WTC11 (cell line): ENCODE measurements at regions not wholly inside any gene's neighbourhood (a gene's known extent, or its start where the extent isn't known, plus 50 kb on each side); places are given as distances from the start of the nearest gene placed in this dataset.

Source experiments
- AR ChIP-seq: fragments of 250-450 bp; sonication (Bioruptor Pico); IDR thresholded peaks from 2 replicates; pipeline ENCODE4 v1.9.0; 2021; ENCODE audit warnings: mild to moderate bottlenecking
- ELF4 ChIP-seq: sonication (generic); formaldehyde crosslinking; IDR thresholded peaks from 2 replicates; pipeline ENCODE4 v1.8.1; 2022; ENCODE audit warnings: low read depth, mild to moderate bottlenecking, moderate library complexity, missing genetic modification reagents
- ESRRA ChIP-seq: sonication (generic); formaldehyde crosslinking; IDR thresholded peaks from 2 replicates; pipeline ENCODE4 v1.8.1; 2022; ENCODE audit warnings: mild to moderate bottlenecking, missing genetic modification reagents, borderline replicate concordance
- FOXP1 ChIP-seq: sonication (generic); formaldehyde crosslinking; IDR thresholded peaks from 2 replicates; pipeline ENCODE4 v1.8.0; 2022; ENCODE audit warnings: missing genetic modification reagents, mild to moderate bottlenecking, moderate library complexity, borderline replicate concordance
- GABPB1 ChIP-seq: sonication (generic); formaldehyde crosslinking; IDR thresholded peaks from 2 replicates; pipeline ENCODE4 v1.8.1; 2023; ENCODE audit warnings: mild to moderate bottlenecking, missing genetic modification reagents
- JUN ChIP-seq: sonication (generic); formaldehyde crosslinking; IDR thresholded peaks from 2 replicates; pipeline ENCODE4 v1.8.0; 2023; ENCODE audit warnings: mild to moderate bottlenecking, missing genetic modification reagents
- RORB ChIP-seq: fragments of 250-450 bp; sonication (Bioruptor Pico); IDR thresholded peaks from 2 replicates; pipeline ENCODE4 v1.9.0; 2021; ENCODE audit warnings: mild to moderate bottlenecking
- SP1 ChIP-seq: sonication (generic); formaldehyde crosslinking; conservative IDR thresholded peaks from 2 replicates; pipeline ENCODE4 v1.8.1; 2022; ENCODE audit warnings: missing genetic modification reagents
- TEAD1 ChIP-seq: sonication (generic); formaldehyde crosslinking; IDR thresholded peaks from 2 replicates; pipeline ENCODE4 v1.8.0; 2022; ENCODE audit warnings: mild to moderate bottlenecking, missing genetic modification reagents
- ZBTB21 ChIP-seq: sonication (generic); formaldehyde crosslinking; IDR thresholded peaks from 2 replicates; pipeline ENCODE4 v1.8.1; 2023; ENCODE audit warnings: mild to moderate bottlenecking, missing genetic modification reagents, borderline replicate concordance
- TF ChIP-seq, protein P1 (sequence below): fragments of 200-600 bp; IDR thresholded peaks from 2 replicates; pipeline ENCODE4 v1.8.0; 2022; ENCODE audit warnings: antibody characterized with exemption
- TF ChIP-seq, protein P2 (sequence below): sonication (generic); formaldehyde crosslinking; IDR thresholded peaks from 2 replicates; pipeline ENCODE4 v1.8.0; 2022; ENCODE audit warnings: mild to moderate bottlenecking, missing genetic modification reagents
- TF ChIP-seq, protein P3 (sequence below): sonication (generic); formaldehyde crosslinking; IDR thresholded peaks from 2 replicates; pipeline ENCODE4 v1.8.0; 2022; ENCODE audit warnings: mild to moderate bottlenecking, missing genetic modification reagents

GRCh38 chr12:124224535-124225110 lies 70.3 kb upstream of the RFLNA start:
- TF ChIP-seq, protein P1, sequence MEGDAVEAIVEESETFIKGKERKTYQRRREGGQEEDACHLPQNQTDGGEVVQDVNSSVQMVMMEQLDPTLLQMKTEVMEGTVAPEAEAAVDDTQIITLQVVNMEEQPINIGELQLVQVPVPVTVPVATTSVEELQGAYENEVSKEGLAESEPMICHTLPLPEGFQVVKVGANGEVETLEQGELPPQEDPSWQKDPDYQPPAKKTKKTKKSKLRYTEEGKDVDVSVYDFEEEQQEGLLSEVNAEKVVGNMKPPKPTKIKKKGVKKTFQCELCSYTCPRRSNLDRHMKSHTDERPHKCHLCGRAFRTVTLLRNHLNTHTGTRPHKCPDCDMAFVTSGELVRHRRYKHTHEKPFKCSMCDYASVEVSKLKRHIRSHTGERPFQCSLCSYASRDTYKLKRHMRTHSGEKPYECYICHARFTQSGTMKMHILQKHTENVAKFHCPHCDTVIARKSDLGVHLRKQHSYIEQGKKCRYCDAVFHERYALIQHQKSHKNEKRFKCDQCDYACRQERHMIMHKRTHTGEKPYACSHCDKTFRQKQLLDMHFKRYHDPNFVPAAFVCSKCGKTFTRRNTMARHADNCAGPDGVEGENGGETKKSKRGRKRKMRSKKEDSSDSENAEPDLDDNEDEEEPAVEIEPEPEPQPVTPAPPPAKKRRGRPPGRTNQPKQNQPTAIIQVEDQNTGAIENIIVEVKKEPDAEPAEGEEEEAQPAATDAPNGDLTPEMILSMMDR = no peak
- TF ChIP-seq ESRRA (CRISPR knock-in tag) (no peak), AR (CRISPR knock-in tag) (no peak), ELF4 (CRISPR knock-in tag) (no peak), ZBTB21 (CRISPR knock-in tag) (no peak), GABPB1 (CRISPR knock-in tag) (no peak), RORB (CRISPR knock-in tag) (no peak), SP1 (no peak), JUN (CRISPR knock-in tag) (no peak), FOXP1 (CRISPR knock-in tag) (no peak), TEAD1 (CRISPR knock-in tag) (no peak)
- TF ChIP-seq, protein P2, sequence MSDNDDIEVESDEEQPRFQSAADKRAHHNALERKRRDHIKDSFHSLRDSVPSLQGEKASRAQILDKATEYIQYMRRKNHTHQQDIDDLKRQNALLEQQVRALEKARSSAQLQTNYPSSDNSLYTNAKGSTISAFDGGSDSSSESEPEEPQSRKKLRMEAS (CRISPR knock-in tag) = no peak
- TF ChIP-seq, protein P3, sequence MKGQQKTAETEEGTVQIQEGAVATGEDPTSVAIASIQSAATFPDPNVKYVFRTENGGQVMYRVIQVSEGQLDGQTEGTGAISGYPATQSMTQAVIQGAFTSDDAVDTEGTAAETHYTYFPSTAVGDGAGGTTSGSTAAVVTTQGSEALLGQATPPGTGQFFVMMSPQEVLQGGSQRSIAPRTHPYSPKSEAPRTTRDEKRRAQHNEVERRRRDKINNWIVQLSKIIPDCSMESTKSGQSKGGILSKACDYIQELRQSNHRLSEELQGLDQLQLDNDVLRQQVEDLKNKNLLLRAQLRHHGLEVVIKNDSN (CRISPR knock-in tag) = no peak
